GM18507 (cell line): ENCODE measurements at regions not wholly inside any gene's neighbourhood (a gene's known extent, or its start where the extent isn't known, plus 50 kb on each side); places are given as distances from the start of the nearest gene placed in this dataset.

Experiments used
- DNase-seq: peaks from one replicate; pipeline ENCODE4 v3.0.0; 2011; ENCODE audit warnings: low read depth; ENCODE audit not compliant: insufficient read length; ENCODE audit errors: extremely low spot score
- FAIRE-seq: peaks from 2 replicates; lab custom pipeline; 2011; peaks lifted over from hg19 to GRCh38; lab: Jason Lieb, UNC

GRCh38 chr6:29884261-29884660 lies 56.6 kb downstream of the HLA-G start:
- no peak for FAIRE-seq
- no peak for DNase-seq

- no peak for FAIRE-seq
- DNase-seq: no peak
Measured at GRCh38 chr6:29886701-29887100, 55.6 kb upstream of the HLA-A start.

- FAIRE-seq: peak; percentile 65
- no peak for DNase-seq
Measured at GRCh38 chr6:29887330-29887818, 55.0 kb upstream of the HLA-A start.

GRCh38 chr6:29887819-29888776 lies 54.2 kb upstream of the HLA-A start:
- peak; percentile 28 for DNase-seq
- FAIRE-seq: peak; percentile 47
